GM18505 (cell line): ENCODE measurements at regions not wholly inside any gene's neighbourhood (a gene's known extent, or its start where the extent isn't known, plus 50 kb on each side); places are given as distances from the start of the nearest gene placed in this dataset.

ENCODE experiments used
- ATAC-seq: cut with Tn5 transposase; IDR thresholded peaks from one replicate; pipeline ENCODE4 v1.9.1; 2021; ENCODE audit not compliant: unreplicated experiment
- POLR2A ChIP-seq: IDR thresholded peaks from 4 replicates; pipeline ENCODE4 v1.6.1; 2011; ENCODE audit warnings: borderline replicate concordance; ENCODE audit not compliant: insufficient read depth, insufficient read length; ENCODE audit errors: extremely low read depth

DNA sequence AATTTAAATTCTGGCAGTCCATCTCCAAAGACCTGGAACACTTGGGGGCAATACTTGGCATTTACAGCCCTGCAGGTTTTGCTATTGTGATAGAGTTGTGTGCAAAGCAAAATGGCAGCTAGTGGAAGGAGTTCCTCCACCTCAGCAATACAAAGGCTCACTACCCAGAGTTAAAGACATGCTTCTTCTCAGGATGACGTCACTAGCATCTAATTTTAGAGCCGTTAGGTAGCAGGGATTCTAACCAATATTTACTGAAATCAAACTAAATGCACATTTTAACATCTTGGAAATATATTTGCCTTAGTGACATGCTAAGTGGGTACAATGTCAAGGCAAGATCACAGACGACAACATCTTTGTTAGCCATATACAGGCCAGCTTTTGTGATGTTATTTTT, 261.6 kb downstream of the MAN2A1 start:
- TF ChIP-seq POLR2A = no peak
- no peak for ATAC-seq

DNA sequence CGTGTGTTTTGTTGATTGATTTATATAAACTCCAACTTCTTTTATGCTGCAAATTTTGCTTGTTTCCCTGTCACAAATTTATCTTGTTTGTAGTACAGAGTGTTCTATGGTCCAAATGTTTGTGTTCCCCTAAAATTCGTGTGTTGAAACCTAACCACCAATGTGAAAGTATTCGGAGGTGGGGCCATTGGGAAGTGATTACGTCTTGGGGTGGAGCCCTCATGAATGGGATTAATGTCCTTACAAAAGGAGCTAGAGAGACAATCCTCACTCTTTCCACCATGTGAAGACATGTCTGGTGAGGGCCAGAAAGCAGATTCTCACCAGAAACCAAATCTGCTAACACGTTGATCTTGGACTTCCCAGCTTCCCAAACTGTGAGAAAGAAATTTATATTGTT, 262.0 kb downstream of the MAN2A1 start:
- no peak for TF ChIP-seq POLR2A
- ATAC-seq = no peak

DNA sequence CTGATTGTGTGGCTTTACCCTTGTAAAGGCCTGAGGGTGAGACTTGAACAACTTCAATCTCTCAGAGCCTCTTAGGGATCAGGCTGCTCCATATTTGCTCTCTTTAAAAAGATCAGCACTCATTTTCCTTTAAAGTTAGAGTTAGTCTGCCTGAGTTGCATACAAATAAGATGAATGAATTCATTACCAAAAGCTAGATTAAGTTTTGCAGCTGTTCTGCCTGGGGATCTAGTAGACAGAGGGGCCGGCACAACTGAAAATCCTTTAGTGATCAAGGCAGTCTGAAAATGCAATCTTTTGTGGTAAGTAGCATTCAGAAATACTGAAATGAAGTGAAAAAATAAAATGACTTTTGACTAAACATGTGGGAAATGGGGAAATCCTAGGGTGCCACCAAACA, 264.0 kb downstream of the MAN2A1 start:
- no peak for ATAC-seq
- TF ChIP-seq POLR2A = no peak

DNA sequence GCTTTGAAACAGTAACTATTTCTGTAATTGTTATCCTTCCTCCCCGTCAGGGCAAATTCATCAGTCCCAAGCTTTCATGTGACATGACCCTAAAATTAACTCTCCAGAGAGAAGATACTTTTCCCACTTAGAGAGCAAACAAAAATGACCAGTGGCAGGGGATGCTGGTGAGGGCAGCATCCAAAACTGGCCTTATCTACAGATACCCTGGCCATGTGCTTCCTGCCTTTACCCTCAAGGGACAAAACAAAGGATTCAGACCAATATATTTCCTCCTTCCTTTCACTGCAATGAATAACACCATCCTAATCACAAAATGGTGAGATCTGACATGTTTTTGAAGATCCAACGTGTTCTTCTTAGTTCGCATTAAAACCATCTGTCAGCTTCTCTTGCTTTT, 267.2 kb downstream of the MAN2A1 start:
- no peak for ATAC-seq
- TF ChIP-seq POLR2A = no peak

DNA sequence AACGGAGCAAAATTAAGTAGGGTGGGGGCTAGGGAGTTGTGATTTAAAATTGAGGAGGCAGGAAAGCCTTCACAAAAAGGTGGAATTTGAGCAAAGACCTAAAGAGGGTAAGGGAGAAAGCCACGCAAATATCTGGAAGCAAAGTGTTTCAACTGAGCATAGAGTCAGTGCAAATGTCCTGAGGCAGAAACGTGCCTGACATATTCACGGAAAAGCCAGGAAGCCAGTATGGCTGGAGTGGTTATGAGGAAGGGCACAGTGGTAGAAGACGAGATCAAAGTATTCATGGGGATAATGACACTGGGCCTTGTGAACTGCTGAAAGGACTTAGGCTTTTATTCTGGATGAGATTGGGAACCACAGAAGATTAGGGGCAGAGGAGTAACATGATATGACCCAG, 268.4 kb downstream of the MAN2A1 start:
- ATAC-seq = no peak

DNA sequence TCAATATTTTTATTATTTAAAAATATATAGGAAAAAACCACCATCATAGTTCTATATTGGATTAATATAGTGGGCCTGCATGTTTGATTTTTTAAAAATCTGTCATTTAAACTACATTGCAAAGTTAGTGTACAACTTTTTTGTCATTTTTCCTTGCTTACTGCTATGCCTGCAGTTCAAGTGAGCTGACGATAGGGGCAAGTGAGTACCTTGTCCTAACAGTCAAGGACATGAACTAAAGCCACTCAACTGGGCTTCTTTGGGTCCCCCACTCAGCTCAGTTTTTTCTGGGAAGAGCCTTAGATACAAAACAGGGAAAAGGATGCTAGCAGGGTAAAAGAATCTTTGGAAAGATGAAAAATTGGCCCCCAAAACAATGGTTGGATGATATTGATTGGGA, 269.9 kb downstream of the MAN2A1 start:
- TF ChIP-seq POLR2A = no peak
- no peak for ATAC-seq

More for the DNA sequence above, 268.4 kb downstream of the MAN2A1 start:
- TF ChIP-seq POLR2A = no peak

DNA sequence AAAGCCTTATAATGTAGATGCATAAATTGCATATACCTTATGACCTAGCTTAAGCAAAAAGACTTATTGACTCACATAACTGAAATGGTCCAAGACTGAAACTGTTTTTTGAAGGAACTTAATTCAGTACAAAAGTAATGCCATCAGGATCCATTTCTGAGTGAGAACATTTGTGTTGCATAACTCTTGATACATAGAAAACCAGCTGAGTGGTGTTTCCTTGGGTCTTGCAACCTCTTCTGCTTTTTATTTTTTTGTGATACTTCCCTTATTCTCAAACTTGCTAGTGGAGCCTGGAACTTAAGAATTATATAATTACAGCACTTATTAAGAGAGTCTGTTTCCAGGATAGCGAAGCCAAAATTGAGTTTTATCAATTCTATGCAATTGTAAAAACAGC, 272.0 kb downstream of the MAN2A1 start:
- no peak for ATAC-seq
- no peak for TF ChIP-seq POLR2A

DNA sequence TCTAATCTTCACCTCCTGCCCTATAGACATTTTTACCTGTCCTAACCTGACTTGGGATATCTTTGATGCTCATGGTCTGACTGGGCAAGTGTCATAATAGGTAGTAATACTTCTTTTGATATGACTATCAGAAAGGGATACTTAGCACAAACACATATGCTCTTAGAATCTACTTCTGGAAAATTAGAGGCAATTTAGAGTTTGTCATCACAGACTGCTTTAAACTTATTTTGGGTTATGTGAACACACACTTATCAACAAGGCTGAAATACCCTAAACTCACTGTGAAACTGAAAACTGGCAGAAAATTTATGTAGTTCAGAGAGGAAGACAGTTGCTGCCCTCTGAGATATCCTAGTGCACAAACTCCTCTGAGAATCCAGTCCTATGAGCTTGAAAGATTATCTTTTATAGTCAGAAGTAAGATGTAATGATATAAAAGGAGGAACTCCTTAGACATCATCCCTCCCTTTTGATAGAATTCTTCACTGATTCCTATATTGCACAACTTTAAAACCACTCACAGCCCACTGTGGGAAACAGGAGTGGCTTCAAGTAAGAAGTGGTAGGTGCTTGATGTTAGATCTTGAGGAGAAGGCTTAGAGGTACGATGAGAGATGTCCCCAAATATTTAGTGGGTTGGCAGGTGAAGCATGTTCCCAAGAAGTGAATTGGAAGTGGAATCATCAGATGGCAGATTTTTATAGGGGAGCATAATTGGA, 273.3 kb downstream of the MAN2A1 start:
- no peak for ATAC-seq
- no peak for TF ChIP-seq POLR2A

DNA sequence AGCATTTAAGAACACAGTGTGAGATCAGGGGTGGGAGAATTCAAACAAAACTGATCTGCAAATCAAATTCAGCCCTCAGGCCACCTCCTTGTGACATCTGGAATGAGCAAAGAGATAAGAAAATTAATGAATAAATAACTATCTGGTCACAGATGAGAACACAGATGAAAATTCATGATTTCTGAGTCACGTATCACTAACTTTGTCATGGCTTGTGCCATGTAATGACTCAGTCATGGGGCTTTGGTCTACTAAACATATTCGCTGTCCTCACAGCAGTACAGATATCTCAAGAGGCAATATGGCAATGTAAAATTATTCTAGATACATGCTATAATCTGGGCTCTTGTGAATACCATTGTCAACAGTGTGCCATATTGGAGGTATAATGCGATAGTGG, 274.4 kb downstream of the MAN2A1 start:
- ATAC-seq = no peak
- TF ChIP-seq POLR2A = no peak

DNA sequence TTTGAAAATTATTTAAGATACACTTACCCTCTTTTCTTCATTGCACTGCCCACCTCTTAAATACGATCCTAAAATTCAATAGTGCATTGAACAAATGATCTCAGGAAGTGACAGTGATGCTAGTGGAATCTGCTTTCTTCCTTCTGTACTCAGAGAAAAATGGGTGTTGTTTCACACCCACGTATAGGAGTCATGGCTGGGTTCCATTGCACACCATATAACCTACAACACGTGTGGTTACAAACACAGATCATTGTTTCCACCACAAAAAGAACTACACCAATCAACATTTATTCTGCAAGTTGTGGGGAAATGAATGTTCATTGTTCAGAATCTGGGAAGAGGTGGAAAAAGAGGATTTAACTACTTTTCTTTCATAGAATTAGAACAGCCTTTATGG, 275.9 kb downstream of the MAN2A1 start:
- no peak for TF ChIP-seq POLR2A
- no peak for ATAC-seq

DNA sequence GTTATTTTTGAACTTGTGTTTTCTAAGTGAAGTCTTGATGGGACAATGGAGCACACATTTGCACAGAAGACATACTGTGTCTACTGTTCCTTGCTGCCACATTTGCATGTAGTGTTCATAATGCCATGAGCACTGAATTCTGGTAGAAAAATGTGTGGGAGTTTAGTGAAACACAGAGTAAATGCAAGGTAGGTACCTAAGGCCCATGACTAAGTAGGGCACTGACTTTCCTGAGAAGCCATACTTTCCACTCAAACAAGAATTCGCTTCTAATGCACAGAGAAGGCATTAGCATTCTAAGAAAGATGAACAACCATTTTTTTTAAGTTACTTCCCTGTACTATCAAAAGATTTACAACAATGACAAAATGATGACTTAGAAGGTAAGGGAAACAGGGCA, 282.2 kb downstream of the MAN2A1 start:
- TF ChIP-seq POLR2A = no peak
- no peak for ATAC-seq

DNA sequence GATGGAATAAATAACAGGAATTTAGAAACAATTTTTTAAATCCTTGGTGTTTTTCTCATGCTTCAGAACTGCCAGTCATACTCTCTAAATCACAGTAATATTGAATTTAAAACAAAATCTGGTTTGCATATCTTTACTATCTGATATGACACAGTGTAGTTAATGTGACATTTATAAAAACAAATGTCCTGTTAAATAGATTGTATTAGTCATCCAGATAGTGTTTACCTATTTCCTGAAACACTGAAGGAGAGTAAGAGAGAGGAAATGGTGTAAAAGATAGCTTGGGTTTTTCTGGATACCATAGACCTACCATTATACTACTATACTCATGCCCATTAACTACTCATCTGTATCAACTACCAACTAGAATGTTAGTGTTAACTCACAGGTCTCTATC, 292.3 kb downstream of the MAN2A1 start:
- ATAC-seq = no peak
- no peak for TF ChIP-seq POLR2A

DNA sequence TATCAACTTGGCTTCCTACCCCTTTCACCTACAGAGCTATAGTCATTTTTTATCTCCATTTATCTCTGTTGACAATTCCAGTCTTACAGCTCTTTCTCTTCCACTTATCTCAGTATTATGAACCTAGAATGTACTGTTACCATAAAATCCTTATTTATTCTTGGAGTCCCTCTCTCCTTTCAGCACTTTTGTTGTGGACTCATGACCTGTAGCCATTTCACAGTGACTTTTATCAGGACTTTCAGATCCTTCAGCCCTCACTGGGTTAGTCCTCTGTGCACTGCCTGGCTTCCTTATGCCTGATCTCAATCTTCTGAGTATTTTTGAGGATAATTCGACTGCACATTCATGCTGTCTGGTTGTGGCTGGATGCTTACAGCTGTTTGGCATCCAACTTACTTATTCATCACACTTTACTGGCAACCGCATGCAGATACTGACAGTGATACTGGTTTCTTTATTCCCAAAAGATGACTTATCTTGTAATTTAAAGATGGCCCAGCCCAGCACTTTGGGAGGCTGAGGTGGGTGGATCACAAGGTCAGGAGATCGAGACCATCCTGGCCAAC, 293.3 kb downstream of the MAN2A1 start:
- ATAC-seq = no peak
- TF ChIP-seq POLR2A = no peak

DNA sequence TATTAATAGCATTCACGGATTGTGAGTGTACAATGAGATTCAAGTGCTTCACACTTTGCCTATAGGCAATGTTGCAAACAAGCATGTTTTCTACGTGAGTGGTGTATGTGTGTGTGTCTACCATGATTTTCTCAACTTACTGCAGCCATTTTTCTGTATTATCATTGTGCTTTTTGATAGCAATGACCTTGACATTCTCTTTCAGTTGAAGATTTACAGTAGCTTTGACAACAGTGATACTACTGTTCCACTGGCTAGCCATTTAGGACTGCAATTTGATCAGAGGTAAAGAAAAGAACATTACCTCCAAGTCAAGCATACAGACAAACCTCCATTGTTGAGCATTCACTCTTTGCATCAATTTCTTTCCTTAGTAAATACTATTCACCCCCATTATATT, 297.0 kb downstream of the MAN2A1 start:
- no peak for ATAC-seq
- no peak for TF ChIP-seq POLR2A
